ENCODE measurements at regions not wholly inside any gene's neighbourhood (a gene's known extent, or its start where the extent isn't known, plus 50 kb on each side); places are given as distances from the start of the nearest gene placed in this dataset.

- no peak for TF ChIP-seq CTCF (IDR thresholded peaks at IDR 0.05; ENCODE audit: insufficient read depth, low read length)
- TF ChIP-seq GABPA (IDR thresholded peaks at IDR 0.05; ENCODE audit: low read depth) = no peak
These were observed 222.2 kb upstream of the MAP3K7 start for GRCh38 chr6:90809035-90809434.
